Neural cell (in vitro differentiated cells): ENCODE measurements at regions not wholly inside any gene's neighbourhood (a gene's known extent, or its start where the extent isn't known, plus 50 kb on each side); places are given as distances from the start of the nearest gene placed in this dataset.

Experiments used
- H2AFZ ChIP-seq: fragments of 200-600, 300-800 bp; sonication (generic), shearing (Covaris generic); 2 replicates; pipeline ENCODE4 v1.6.0; 2014; ENCODE audit warnings: low read depth, mild to moderate bottlenecking, antibody characterized with exemption, low read length, moderate library complexity
- H3F3A ChIP-seq: fragments of 200-600 bp; shearing (Covaris generic); 2 replicates; pipeline ENCODE4 v1.6.1; 2016; ENCODE audit warnings: mild to moderate bottlenecking, moderate library complexity, mixed read lengths, antibody characterized with exemption, low read length; ENCODE audit not compliant: insufficient read depth, poor library complexity, severe bottlenecking
- H3K27ac ChIP-seq: fragments of 200-600, 300-800 bp; sonication (generic), shearing (Covaris generic); 2 replicates; pipeline ENCODE4 v1.5.1; 2014; ENCODE audit warnings: mild to moderate bottlenecking, low read length, moderate library complexity
- H3K27me3 ChIP-seq: fragments of 300-800, 200-600 bp; sonication (generic), shearing (Covaris generic); 2 replicates; pipeline ENCODE4 v1.6.0; 2014; ENCODE audit warnings: mild to moderate bottlenecking, low read depth, low read length, moderate library complexity; ENCODE audit not compliant: insufficient read depth
- H3K36me3 ChIP-seq: fragments of 300-800, 200-600 bp; sonication (generic), shearing (Covaris generic); 2 replicates; pipeline ENCODE4 v1.5.1; 2014; ENCODE audit warnings: mild to moderate bottlenecking, antibody characterized with exemption, low read length, moderate library complexity; ENCODE audit not compliant: insufficient read depth
- H3K4me2 ChIP-seq: fragments of 300-800, 200-600 bp; sonication (generic), shearing (Covaris generic); 2 replicates; pipeline ENCODE4 v1.6.0; 2014; ENCODE audit warnings: mild to moderate bottlenecking, low read length
- H3K4me3 ChIP-seq: fragments of 300-800, 200-600 bp; sonication (generic), shearing (Covaris generic); 2 replicates; pipeline ENCODE4 v1.5.1; 2014; ENCODE audit warnings: mild to moderate bottlenecking, low read length, moderate library complexity
- H3K79me2 ChIP-seq: fragments of 200-600 bp; shearing (Covaris generic); replicated peaks from 2 replicates; pipeline ENCODE4 v1.6.0; 2014; ENCODE audit warnings: mild to moderate bottlenecking, low read length, moderate library complexity; ENCODE audit not compliant: insufficient read depth
- H3K9ac ChIP-seq: fragments of 300-800, 200-600 bp; sonication (generic), shearing (Covaris generic); 2 replicates; pipeline ENCODE4 v1.6.1; 2016; ENCODE audit warnings: mild to moderate bottlenecking, low read length, mixed read lengths
- H3K9me2 ChIP-seq: fragments of 200-600 bp; shearing (Covaris generic); 2 replicates; pipeline ENCODE4 v1.6.1; 2016; ENCODE audit warnings: mild to moderate bottlenecking, low read length, mixed read lengths; ENCODE audit not compliant: insufficient read depth
- H3K9me3 ChIP-seq: fragments of 200-600, 300-800 bp; sonication (generic), shearing (Covaris generic); 2 replicates; pipeline ENCODE4 v1.6.1; 2016; ENCODE audit warnings: mild to moderate bottlenecking, mixed run types, low read length, moderate library complexity, mixed read lengths
- H4K20me1 ChIP-seq: fragments of 200-600 bp; shearing (Covaris generic); 2 replicates; pipeline ENCODE4 v1.6.1; 2016; ENCODE audit warnings: mild to moderate bottlenecking, mixed run types; ENCODE audit not compliant: insufficient read depth
- EP300 ChIP-seq: fragments of 450-650 bp; conservative IDR thresholded peaks from 2 replicates; pipeline ENCODE4 v1.6.1; 2014; ENCODE audit warnings: antibody characterized with exemption, mild to moderate bottlenecking, moderate library complexity; ENCODE audit not compliant: poor library complexity, severe bottlenecking
- EZH2 ChIP-seq: fragments of 200-600, 300-800 bp; shearing (Covaris generic), sonication (generic); IDR thresholded peaks from 2 replicates; pipeline ENCODE4 v1.6.1; 2014; ENCODE audit warnings: antibody characterized with exemption, low read length, borderline replicate concordance, mild to moderate bottlenecking; ENCODE audit not compliant: insufficient read depth, poor library complexity, severe bottlenecking
- MXI1 ChIP-seq: fragments of 450-650 bp; conservative IDR thresholded peaks from 2 replicates; pipeline ENCODE4 v1.6.1; 2014; ENCODE audit warnings: antibody characterized with exemption, mild to moderate bottlenecking; ENCODE audit not compliant: poor library complexity, severe bottlenecking
- POLR2AphosphoS5 ChIP-seq: IDR thresholded peaks from 2 replicates; pipeline ENCODE4 v1.6.1; 2012
- RAD21 ChIP-seq: fragments of 450-650 bp; conservative IDR thresholded peaks from 2 replicates; pipeline ENCODE4 v1.6.1; 2014; ENCODE audit warnings: antibody characterized with exemption, mild to moderate bottlenecking, moderate library complexity
- SMC3 ChIP-seq: fragments of 450-650 bp; conservative IDR thresholded peaks from 2 replicates; pipeline ENCODE4 v1.6.1; 2014; ENCODE audit warnings: antibody characterized with exemption, mild to moderate bottlenecking, moderate library complexity; ENCODE audit not compliant: poor library complexity
- TAF1 ChIP-seq: IDR thresholded peaks from 2 replicates; pipeline ENCODE4 v1.6.1; 2012; ENCODE audit warnings: low read depth
- TF ChIP-seq, protein P1 (sequence below): fragments of 450-650 bp; IDR thresholded peaks from 2 replicates; pipeline ENCODE4 v1.5.1; 2014; ENCODE audit warnings: antibody characterized with exemption, mild to moderate bottlenecking, moderate library complexity; ENCODE audit not compliant: poor library complexity, severe bottlenecking
- TF ChIP-seq, protein P2 (sequence below): IDR thresholded peaks from 2 replicates; pipeline ENCODE4 v1.6.1; 2012; ENCODE audit warnings: borderline replicate concordance

DNA sequence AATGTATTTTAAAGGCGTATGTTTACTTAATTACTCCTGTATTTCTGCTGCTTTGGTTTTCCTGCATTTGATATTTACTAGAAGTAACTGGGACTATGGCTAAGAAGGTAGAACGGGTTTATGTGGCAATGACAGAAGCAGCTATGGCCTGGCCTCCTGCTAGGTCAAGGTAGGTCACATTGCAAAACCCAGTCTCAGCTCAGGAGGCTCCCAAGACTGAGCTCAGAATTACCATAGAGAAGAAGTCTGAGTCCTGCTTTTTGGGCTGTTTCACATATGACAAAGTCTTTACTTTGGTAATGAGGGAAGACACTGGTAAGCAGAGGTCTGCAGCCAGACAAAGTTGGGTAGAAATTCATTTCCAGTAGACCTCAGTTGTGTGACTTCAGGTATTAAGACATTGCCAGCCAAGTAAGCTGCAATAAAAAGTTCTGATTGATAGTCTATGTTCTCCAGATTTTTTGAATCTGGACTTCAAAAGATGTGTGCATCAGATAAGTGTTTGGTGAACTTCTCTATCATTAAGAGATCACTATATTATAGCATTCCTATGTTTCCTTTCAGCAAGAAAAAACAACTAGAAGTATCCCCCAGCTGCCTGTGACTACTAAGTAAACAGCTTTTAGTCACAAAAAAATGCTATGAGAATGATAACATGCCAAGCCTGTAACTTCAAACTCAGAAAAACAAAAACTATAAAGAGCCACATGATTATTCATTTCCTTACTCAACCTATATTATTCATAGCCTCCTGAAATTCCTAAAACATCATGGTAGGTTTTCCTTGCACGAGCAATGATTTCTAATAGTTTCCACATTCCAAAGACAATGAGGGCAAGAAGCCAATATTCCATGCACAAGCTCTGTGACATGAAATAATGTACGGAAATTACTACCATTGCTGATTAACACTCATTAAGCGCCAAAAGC is 312.3 kb downstream of the HAO1 start:
- H3K4me3 ChIP-seq, result no peak overlapping the region
- no peak for TF ChIP-seq MXI1
- no peak for TF ChIP-seq EP300
- TF ChIP-seq SMC3, result no peak
- no peak for TF ChIP-seq RAD21
- TF ChIP-seq, protein P1, sequence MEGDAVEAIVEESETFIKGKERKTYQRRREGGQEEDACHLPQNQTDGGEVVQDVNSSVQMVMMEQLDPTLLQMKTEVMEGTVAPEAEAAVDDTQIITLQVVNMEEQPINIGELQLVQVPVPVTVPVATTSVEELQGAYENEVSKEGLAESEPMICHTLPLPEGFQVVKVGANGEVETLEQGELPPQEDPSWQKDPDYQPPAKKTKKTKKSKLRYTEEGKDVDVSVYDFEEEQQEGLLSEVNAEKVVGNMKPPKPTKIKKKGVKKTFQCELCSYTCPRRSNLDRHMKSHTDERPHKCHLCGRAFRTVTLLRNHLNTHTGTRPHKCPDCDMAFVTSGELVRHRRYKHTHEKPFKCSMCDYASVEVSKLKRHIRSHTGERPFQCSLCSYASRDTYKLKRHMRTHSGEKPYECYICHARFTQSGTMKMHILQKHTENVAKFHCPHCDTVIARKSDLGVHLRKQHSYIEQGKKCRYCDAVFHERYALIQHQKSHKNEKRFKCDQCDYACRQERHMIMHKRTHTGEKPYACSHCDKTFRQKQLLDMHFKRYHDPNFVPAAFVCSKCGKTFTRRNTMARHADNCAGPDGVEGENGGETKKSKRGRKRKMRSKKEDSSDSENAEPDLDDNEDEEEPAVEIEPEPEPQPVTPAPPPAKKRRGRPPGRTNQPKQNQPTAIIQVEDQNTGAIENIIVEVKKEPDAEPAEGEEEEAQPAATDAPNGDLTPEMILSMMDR, result no peak
- no peak for TF ChIP-seq EZH2
- TF ChIP-seq, protein P2, sequence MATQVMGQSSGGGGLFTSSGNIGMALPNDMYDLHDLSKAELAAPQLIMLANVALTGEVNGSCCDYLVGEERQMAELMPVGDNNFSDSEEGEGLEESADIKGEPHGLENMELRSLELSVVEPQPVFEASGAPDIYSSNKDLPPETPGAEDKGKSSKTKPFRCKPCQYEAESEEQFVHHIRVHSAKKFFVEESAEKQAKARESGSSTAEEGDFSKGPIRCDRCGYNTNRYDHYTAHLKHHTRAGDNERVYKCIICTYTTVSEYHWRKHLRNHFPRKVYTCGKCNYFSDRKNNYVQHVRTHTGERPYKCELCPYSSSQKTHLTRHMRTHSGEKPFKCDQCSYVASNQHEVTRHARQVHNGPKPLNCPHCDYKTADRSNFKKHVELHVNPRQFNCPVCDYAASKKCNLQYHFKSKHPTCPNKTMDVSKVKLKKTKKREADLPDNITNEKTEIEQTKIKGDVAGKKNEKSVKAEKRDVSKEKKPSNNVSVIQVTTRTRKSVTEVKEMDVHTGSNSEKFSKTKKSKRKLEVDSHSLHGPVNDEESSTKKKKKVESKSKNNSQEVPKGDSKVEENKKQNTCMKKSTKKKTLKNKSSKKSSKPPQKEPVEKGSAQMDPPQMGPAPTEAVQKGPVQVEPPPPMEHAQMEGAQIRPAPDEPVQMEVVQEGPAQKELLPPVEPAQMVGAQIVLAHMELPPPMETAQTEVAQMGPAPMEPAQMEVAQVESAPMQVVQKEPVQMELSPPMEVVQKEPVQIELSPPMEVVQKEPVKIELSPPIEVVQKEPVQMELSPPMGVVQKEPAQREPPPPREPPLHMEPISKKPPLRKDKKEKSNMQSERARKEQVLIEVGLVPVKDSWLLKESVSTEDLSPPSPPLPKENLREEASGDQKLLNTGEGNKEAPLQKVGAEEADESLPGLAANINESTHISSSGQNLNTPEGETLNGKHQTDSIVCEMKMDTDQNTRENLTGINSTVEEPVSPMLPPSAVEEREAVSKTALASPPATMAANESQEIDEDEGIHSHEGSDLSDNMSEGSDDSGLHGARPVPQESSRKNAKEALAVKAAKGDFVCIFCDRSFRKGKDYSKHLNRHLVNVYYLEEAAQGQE, result no peak
- no peak for TF ChIP-seq TAF1
- no peak for TF ChIP-seq POLR2AphosphoS5
- no peaks in the 10 kb centered on the region for H3K9me2 ChIP-seq
- no peak overlapping the region for H3K27ac ChIP-seq
- H3F3A ChIP-seq, result no peaks in the 10 kb centered on the region
- no peaks in the 10 kb centered on the region for H3K36me3 ChIP-seq
- no peak overlapping the region for H2AFZ ChIP-seq
- H3K79me2 ChIP-seq, result no peaks in the 10 kb centered on the region
- no peaks in the 10 kb centered on the region for H3K9me3 ChIP-seq
- H3K9ac ChIP-seq, result no peak overlapping the region
- H3K27me3 ChIP-seq, result no peaks in the 10 kb centered on the region
- no peaks in the 10 kb centered on the region for H4K20me1 ChIP-seq
- no peak overlapping the region for H3K4me2 ChIP-seq

DNA sequence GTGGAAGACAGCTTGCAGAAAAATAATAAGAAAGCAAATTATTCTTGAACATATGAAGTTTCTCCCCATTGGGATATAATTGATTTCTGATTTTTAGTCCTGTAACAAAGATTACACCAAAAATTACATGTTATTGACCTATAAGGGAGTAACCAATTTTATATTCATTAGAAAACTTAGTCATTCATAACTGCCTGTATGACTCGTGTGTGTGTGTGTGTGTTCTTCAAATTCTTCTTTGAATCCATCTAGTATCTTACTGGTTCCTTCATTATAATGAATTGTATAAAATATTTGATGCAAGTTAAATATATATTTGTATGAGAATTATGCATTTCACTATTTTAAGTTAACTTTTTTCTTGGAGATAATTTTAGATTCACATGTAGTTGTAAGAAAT is 310.4 kb downstream of the HAO1 start:
- Histone ChIP-seq H3K9me2 (no peaks in the 10 kb centered on the region), H3K9ac (no peak overlapping the region), H3K4me3 (no peak overlapping the region), H3K27me3 (no peaks in the 10 kb centered on the region), H3K4me2 (no peak overlapping the region), H3K27ac (no peak overlapping the region), H3K9me3 (no peaks in the 10 kb centered on the region), H4K20me1 (no peaks in the 10 kb centered on the region), H3K79me2 (no peaks in the 10 kb centered on the region), H3K36me3 (no peaks in the 10 kb centered on the region), H3F3A (no peaks in the 10 kb centered on the region), H2AFZ (no peak overlapping the region)
- TF ChIP-seq EZH2, result no peak
- TF ChIP-seq, protein P1, result no peak
- TF ChIP-seq POLR2AphosphoS5, result no peak
- TF ChIP-seq RAD21, result no peak
- no peak for TF ChIP-seq SMC3
- TF ChIP-seq, protein P2, result no peak
- TF ChIP-seq MXI1, result no peak
- no peak for TF ChIP-seq TAF1
- TF ChIP-seq EP300, result no peak
